Activated CD4-positive, alpha-beta T cell treated with anti-CD3 and anti-CD28 coated beads for 24 hours (primary cell): ENCODE measurements at regions not wholly inside any gene's neighbourhood (a gene's known extent, or its start where the extent isn't known, plus 50 kb on each side); places are given as distances from the start of the nearest gene placed in this dataset.
"Not testable (repeated sequence)": the region's sequence is repeated elsewhere in the genome, so short reads cannot be mapped to it uniquely, and the experiment has no call there.

Experiments used
- DNase-seq, 2 donors: peaks; one replicate each; pipeline ENCODE4 v3.0.0-alpha.2; 2020; ENCODE audit warnings: low read depth in 2 of 2

DNA sequence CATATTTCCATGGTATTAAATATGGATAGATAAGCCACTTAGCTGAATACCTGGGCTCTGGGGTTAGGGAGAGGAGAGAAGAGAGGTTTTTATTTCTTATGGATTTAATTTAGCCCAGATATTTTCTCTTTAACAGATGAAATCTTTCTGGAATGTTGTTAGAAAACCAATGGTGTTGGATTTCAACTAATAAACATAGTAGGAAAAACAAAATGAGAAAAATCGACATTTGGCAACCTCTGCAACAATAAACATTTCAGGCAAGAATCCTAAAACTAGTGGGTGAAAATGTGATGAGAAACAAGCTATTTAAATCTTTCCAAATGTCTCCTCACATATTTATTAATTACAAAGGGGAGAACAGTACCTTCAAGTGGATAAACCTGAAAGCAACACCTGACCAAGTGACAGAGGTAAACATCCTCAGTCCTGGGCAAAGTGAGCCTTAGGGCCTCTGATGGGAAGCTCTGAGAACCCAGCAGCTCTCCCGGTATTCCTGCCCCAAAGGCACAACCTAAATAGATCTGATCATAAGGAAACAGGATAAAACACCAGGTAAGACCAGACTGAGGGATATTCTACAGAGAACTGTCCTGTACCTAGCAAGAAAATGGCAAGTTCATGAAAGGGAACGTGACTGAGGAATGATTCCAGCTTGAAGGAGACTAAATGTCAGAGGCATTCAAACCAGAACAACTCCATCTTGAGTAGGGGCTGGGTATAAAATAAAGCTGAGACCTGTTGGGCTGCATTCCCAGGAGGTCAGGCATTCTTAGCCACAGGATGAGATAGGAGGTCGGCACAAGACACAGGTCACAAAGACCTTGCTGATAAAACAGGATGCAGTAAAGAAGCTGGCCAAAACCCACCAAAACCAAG lies 163.7 kb downstream of the ESM1 start:
- no peak for DNase-seq

DNA sequence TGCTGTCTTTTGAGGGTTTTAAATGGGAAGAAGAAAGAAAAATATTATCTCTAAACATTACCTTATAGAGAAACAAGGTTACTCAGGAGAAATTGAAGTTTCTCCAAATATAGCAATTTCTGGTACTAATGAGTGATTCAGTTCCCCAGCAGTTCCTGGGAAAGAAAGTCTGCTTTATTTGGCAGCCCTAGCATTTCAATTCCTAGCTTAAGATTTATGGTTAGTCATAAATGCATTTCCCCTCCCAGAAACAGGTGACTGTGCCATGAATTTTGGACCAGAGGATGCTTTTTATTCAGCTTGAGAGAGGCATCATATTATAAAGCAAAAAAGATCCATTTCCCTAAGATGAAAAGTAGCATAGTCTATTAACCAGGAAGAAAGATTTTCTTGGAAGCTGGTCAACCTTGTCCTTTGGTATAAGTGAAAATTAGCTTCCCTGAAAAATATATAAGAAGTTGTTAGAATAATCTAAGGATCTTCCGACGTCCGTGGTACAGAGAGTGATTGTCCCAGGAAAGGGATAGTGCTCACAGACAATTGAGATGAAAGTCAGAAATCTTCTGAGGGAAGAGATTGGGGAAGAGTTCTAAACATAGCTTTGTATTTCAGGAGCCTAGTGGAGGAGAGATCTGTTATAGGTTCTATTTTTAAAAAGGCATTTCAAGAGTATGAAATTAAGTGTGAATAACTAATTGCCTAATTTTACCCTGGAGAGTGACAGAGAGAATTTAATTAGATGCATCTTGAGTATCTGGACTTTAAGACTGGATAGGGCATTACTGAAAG lies 164.9 kb downstream of the ESM1 start:
- no peak for DNase-seq

DNA sequence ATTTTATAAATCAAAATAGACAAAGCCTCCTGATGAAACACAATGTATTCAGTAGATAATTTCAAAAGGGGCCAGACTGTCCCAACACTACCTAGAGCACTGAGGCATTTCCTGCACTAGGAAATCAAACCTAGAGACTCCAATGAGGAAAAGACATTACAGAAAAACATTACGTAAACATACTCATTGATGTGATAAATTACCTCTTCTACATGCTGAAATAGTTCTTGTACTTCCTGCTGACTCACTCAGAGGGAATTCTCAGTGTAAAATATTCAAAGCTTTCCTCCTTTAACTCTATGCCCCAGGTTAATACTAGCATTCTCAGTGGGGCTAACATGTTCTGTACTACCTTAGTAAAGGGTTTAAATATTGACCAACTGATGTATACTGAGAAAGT lies 178.0 kb downstream of the ESM1 start:
- DNase-seq, result no peak

DNA sequence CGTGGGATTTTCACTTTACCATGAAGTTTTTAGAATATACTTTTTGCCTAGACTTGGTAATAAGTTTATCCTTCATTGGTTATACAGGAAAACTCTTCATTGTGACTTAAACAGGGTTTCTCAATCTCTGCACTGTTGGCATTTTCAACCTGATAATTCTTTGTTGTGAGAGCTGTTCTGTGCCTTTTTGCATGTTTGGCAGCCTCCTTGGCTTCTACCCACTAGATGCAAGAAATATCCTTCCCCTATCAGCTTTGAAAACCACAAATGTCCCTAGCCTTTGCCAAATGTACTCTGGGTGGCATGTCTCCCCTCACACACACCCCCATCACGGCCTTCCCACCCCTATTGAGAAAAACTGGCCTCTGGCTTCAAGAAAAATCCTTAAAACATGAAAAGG lies 180.9 kb downstream of the ESM1 start:
- DNase-seq, result no peak

DNA sequence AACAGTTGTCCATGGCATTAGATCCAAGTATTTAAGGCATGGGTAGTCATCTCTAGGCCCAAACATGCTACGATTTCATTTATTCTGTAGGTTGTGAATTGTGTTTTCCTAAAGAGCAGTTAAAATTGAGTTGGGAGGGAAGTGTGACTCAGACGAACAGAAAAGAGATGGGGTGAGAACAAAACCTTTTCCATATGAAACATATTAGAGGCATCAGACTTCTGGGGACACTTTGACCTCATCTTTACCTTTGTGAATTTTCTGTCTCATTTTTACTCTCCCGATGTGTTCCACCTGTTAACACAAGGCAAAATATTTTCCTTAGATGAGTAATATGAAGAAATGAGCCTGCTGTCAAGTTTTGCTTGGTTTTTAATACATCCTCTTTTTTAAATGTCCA lies 181.3 kb downstream of the ESM1 start:
- no peak for DNase-seq

DNA sequence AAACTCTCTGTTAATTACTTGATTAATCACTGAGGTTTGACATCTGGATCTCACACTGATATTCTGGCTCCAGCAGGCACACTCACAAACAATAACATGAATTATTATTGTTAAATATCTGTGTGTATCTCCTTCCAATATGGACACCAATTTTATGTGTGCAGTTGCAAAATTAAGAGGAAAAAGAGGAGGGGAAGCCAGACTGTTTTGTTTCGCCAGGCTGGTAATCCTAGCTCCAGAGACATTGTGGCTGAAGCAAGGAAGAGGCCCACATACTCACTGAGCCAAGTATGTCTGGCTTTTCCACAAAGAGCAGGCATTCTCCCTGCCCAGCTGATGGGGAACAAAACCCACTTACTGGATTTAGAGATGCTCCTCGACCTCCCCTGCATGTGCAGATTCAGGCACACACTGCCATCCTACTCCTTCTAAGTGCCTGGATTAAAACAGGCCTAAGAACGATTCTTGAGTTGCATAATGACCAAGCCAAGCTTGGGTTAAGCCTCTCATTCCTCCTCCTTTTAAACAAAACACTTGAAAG lies 181.9 kb downstream of the ESM1 start:
- no peak for DNase-seq

DNA sequence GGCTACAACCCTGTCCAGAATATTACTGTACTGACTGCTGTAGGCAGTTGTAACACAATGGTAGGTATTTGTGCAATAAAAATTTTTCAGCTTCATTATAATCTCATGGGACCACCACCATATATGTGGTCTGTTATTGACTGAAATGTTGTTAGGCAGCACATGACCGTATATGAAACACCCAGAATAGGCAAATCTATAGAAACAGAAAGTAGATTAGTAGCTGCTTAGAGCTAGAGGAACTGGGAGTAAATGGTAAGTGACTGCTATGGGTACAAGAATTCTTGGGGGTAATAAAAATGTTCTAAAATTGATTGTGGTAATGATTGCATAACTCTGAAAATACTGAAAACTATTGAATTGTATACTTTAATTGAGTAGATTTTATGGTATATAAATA lies 185.7 kb downstream of the ESM1 start:
- DNase-seq, result no peak

DNA sequence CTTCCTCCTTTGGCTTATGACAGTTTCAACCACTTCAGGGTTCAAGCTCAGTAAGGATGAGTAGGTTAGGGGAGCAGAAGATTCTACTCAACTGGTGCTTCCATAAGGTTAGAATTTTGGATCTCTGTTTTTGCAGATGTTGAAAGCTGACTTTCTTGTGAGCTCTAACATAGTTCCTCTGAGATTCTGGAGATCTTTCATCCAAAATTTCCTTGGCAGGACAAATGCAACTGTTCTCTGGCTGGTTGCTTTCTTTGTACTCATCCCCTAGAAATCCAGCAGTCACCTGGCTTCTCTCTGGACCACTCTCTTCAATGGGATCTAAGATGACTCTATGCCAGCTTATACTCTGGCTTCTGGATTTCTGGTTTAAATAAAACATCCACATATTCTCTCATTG lies 189.6 kb downstream of the ESM1 start:
- no peak for DNase-seq

DNA sequence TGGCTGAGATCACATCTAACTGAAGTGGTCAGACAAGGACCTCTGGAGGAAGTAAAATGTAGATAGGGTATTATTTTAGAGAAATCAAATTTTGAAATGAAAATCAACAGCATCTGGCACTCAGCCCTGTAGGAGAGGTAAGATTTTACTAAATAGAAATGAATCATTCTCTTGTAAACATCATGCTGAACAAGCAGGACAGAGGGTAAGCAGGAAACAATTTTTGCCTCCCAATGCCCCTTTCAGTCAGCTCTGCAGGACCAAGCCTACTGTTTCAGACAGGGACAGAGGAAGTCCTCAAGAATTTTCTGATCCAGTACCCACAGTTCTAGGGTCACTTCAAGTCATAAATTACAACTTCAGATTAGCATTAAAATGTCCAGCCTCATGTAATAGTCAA lies 190.1 kb downstream of the ESM1 start:
- DNase-seq, result no peak

DNA sequence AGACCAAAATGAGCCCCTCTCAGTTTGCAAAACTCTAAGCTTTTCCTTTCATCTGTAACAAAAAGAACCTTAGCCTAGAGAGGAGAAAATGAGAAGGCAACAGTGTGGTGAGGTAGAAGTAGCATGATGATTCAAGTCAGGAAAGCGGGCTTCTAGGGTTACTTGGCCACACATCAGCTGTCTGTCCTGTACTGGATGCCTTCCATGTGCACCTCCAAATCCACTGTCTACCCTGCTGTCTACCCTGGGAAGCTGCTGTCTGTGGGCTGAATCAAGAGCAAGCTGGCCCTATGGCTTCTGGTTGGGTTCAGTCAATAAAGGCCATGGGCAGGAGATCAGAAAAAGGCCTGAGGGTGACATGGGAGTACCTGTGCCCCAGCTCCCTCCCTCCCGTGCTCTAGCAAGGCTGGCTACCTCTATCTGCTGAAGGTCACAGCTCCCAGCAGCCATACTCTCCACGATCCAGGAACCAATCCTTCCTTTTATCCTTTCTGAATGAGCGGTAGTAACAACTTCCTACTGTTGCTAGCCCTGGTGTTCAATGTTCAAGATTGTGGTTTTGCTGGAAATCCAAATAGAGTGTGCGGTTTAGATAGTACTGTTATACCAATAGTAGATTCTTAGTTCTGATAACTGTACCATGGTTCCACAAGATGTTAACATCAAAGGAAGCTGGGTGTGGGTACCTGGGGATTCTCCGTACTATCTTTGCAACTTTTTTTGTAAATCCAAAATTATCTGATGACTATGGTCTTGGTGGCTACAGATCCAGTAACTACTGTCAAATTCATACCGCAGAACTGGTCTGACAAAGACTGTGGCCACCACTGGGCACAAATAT lies 191.0 kb downstream of the ESM1 start:
- no peak for DNase-seq

DNA sequence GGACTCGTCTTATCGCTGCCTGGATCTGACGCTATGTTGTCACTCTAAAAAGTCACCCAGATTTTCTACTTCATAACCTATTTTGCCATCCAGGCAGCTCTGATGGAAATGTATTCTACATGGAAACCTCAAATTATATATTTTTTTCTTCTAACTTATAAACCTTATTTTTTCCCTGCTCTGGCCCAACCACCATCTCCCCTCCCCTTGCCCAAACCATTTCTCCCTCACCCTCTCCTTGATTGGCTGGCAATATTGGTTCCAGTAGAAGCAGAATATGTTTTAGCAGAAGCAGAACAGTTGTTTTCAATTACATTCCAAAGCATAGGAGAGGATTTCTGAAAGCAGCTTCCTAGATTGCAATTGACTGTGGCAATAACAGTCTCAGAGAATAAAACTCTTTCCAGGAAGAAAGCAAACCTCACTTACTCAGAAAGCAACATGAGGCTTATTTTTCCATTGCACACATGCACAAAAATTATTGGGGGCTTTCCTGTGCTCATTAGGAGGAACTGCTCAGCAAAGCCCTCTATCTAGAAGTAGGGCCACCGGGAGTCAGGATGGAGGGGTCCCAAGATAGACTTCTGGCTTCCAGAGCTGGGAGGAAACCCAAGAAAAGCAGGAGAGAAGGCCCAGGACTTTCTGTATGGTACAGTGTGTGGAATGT lies 191.8 kb downstream of the ESM1 start:
- no peak for DNase-seq

DNA sequence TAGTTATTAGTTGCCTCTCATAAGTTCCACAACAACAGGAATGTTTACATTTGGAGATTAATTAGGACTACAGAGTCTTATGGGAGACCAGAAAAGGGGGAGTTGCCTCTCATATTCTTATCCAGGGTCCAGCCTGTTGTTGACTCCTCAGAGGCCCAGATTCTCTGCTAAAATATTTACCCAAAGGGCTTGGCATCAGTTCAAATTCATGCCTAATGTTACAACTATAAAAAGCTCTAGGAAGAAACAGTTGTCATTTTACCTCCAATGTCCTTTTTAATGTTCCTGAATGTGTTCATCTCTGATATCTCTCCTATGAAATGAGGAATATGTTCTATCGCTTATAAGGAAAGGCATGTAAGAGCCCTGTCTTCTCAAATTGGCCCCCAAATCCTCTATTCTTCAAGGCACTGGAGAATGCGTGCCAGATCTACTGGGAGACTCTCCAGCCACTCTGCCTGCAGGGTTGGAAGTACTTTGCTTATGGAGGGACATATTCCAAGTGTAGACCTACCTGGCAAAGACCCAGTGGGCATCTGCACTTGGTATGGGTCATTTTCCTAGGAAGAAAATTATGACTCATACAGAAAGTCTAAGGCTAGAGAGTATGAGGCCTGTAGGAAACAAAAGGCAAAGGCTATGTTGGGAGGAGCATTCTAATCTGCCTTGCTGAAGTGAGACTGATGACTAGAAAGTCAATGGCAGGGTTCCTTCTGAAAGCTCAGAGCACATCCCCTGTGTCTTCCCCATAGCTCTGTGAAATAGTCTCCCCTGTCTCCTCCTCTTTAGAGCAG lies 192.6 kb downstream of the ESM1 start:
- DNase-seq, result no peak

DNA sequence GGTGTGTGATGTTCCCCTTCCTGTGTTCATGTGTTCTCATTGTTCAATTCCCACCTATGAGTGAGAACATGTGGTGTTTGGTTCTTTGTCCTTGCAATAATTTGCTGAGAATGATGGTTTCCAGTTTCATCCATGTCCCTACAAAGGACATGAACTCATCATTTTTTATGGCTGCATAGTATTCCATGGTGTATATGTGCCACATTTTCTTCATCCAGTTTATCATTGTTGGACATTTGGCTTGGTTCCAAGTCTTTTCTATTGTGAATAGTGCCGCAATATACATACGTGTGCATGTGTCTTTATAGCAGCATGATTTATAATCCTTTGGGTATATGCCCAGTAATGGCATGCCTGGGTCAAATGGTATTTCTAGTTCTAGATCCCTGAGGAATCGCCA lies 197.5 kb downstream of the ESM1 start:
- DNase-seq, result not testable (repeated sequence)

DNA sequence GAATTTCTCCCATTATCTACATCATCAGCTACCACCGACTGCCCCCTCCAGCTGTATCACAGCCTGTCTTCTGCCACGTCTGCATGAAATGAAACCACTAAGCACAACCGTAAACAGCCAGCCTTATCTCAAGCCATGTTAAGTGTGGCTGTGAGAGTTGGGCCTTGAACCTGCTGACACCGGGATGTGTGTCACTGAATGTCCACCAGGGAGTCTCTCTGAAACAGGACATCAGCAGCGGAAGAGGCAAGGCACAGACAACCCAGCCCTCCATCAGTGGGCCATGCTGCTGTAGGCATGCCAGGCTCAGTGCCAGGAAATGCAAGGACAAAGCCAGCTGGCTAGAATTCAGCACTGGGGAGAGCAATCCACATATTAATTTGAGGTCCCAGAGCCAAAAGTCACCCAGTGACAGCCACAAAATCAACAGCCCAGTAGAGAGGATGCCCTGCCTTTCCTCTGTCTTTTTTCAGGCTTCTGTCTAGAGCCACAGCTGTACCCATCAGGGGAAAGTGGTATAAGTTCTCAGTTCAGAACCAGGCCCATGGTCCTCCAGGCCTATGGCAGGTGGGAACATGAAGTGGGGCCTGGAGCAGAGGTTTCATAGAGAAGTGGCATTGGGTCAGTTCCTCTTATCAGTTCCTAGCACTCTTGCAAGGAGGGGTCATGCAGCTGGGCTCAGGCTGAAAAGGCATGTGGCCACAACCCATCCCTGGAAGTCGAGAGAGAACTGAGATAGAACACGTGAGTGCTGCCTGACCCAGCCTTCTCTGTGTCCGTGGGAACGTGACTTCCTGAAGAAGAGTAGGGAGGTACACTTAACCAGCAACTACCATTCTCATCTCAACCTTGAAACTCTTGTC lies 199.4 kb downstream of the ESM1 start:
- DNase-seq, result no peak

DNA sequence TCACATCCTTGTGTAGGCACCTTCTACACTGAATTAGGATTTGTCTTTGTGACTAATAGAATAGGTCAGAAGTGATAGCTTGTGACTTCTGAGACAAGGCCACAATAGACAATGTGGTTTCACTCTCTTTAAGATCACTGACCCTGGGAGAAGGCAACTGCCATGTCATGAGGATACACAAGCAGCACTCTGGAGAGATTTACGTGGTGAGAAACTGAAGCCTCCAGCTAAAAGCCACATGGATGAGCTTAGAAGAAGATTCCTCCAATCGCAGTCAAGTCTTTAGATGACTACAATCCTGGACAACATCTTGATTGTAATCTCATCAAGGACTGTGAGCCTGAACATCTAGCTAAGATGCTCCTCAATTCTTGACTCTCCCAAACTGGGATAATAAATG lies 206.6 kb downstream of the ESM1 start:
- no peak for DNase-seq

DNA sequence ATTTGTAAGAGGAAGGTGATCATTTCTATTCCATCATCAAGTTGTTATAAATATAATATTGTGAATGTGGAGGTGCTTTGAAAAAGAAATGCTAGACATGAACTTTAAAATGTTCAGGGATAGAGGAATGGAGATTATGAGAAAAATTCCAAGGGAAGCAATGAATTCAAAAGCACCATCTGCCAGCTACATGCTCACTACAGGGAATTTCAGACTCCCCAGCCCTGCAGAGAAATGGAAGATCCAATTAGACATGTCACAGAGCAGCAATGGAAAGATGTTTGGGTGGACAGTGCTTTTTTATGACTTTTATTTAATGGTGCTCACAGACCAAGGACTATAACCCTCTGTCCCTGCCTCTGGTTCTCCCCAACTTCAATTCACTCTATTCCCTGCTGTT lies 209.7 kb downstream of the ESM1 start:
- no peak for DNase-seq

DNA sequence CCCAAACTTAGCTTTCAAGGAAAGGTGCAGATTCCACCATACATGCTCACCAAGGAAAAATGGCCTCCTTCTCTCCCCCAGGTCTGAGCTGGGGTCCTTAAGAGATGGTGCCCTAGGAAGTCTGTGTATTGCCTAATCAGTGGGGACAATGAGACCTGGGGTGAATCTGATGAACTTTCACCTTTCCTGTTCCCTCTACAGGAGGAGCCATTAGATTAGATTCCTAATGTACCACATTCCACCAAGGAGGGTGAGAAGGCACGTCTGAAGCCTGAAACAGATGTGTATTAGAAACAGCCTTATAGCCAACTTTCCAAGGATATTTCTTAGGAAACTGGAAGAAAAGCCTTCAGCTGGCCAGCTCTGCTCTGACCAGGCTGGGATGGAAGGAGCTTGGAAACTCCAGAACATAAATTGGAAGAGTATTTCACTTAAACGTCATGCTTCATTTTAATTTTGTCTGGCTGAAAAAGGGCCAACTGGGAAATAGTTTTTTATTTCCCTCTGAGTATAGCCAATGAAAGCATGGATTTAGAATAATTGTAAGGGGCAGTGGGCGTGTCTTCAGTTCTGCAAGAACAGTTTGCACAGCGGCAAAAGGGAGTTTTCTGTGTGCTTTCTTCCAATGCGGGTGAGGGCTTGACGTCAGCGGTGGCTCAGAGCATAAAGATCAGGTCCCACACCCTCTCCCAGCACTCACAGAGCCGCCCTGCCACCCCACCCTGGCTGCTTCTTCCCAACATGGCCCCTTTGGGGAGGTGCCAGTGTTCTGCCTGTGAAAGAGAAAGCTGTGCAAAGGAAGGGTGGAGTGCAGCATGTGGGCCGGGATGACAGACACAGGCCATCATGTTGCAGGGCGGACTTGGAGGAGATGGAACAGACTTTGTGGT lies 210.9 kb downstream of the ESM1 start:
- DNase-seq, result no peak

DNA sequence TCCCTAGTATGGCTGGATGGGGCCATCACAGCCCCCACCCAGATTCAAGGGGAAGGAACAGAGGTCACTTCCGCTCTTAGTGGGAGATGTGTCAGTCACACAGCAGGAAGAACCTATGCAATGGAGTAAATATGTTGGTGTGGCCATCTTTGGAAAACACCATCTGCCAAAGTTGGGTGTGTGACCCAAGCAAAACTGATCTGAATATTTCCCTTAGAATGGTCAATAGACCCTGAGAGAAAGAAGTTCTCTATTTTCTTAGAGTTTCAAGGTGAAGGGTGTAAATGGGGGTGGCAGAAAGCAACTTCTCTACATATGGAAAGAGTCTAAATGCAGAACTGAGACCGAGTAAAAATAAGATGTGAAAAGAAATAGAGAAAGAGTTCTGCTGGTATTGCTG lies 212.7 kb downstream of the ESM1 start:
- no peak for DNase-seq

DNA sequence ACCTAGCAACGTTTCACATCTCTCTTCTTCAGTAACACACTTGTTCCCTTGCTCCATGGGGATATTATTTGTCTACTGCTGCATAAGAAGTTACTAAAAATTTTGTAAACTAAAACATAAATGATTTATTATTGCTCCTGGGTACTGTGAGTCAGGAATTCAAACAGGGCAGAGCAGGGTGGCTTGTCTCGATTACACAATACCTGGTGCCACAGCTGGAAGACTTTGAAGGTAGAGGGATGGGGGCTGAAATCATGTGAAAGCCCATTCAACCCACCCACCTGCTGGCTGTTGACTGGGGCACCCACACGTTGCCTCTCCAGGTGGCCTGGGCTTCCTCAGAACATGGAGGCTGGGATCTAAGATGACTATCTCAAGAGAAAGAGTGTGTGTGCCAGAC lies 213.2 kb downstream of the ESM1 start:
- no peak for DNase-seq
